VCaP (cell line): ENCODE measurements at regions not wholly inside any gene's neighbourhood (a gene's known extent, or its start where the extent isn't known, plus 50 kb on each side); places are given as distances from the start of the nearest gene placed in this dataset.

Source experiments
- H3K27ac ChIP-seq: fragments of 450-650 bp; 2 replicates; pipeline ENCODE4 v1.5.1; 2017
- TF ChIP-seq, protein P1 (sequence below): fragments of 450-650 bp; conservative IDR thresholded peaks from 2 replicates; pipeline ENCODE4 v1.5.1; 2017; ENCODE audit warnings: mild to moderate bottlenecking, moderate library complexity

DNA sequence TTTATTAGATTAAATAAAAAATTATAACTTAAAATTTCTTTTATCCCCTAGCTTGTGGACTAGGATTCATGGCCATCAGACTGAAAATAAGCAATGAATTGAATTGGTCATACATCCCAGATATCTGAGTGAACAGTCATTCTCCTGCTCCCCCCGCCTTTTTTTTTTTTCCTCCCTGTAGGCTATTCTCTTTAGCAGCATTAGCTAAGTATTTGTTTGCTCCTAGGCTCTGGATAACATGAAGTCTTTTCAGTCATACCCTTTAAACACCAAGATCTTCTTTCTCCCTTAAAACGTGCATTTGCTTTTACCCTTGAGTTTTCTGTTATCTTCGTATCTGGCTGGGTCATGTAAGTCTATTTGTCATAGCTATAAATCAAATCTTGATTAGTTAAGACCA is 866.7 kb upstream of the SPRY2 start:
- H3K27ac ChIP-seq: peak overlapping the region; percentile 65; the same call in 1 of the 2 replicates
- TF ChIP-seq, protein P1, sequence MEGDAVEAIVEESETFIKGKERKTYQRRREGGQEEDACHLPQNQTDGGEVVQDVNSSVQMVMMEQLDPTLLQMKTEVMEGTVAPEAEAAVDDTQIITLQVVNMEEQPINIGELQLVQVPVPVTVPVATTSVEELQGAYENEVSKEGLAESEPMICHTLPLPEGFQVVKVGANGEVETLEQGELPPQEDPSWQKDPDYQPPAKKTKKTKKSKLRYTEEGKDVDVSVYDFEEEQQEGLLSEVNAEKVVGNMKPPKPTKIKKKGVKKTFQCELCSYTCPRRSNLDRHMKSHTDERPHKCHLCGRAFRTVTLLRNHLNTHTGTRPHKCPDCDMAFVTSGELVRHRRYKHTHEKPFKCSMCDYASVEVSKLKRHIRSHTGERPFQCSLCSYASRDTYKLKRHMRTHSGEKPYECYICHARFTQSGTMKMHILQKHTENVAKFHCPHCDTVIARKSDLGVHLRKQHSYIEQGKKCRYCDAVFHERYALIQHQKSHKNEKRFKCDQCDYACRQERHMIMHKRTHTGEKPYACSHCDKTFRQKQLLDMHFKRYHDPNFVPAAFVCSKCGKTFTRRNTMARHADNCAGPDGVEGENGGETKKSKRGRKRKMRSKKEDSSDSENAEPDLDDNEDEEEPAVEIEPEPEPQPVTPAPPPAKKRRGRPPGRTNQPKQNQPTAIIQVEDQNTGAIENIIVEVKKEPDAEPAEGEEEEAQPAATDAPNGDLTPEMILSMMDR: no peak

DNA sequence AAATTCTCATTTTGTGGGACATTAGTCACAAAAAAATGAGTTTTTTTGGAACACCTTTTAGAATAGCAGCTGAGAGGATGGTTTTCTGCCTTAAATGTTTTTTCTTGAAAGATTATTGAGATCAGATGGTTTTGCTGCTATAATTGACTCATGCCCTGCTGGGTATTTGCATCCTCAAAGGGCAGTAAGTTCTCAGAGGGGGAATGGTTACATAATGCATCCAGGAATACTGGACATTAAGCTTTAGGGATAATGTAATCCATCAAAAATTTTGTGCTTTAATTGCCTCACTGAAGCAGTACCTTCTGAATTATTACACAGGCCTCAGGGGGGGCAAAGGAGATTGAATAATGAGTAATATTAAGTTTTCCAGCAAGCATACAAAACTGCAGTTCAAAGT is 866.3 kb upstream of the SPRY2 start:
- TF ChIP-seq, protein P1: no peak

DNA sequence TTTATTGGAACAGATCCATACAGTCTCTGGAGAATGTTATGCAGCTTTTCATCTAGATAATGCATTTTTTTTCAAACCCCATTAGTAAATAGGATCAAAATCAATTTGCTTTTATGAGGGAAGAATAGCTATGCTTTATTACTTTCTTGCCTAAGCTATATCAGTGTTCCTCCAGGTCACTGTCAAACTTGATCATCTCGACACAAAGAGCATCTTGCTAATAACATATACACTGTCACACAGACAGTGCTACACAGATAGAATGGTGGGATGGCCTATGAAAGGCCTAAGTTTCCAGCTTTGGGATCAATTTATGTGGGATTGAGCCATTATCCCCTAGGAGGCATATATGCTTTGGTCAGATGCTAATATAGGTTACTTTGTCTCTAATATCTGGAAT is 862.9 kb upstream of the SPRY2 start:
- TF ChIP-seq, protein P1: no peak

More for the DNA sequence above, 866.3 kb upstream of the SPRY2 start:
- H3K27ac ChIP-seq: peak overlapping the region; percentile 65

DNA sequence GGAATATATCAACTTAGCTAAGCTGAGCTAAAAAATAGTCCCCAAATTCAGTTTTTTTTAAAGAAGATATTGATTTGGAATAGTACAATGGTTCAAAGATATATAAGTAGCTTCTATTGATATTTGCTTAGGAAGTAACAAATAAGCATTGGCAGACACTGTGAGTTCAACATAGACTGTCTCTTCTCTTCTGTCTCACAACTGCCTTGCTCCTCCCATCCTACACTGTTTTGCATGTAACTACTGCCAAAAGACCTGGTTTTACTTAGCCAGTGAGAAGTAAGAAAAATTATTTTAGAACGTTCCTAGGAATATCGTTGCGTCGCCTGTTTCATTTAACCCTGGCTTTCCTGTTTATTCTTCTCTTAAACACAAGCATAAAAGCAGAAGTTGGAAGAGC is 859.0 kb upstream of the SPRY2 start:
- H3K27ac ChIP-seq: peak overlapping the region; percentile 79
- TF ChIP-seq, protein P1: no peak

More for the DNA sequence above, 862.9 kb upstream of the SPRY2 start:
- H3K27ac ChIP-seq: no peak overlapping the region

DNA sequence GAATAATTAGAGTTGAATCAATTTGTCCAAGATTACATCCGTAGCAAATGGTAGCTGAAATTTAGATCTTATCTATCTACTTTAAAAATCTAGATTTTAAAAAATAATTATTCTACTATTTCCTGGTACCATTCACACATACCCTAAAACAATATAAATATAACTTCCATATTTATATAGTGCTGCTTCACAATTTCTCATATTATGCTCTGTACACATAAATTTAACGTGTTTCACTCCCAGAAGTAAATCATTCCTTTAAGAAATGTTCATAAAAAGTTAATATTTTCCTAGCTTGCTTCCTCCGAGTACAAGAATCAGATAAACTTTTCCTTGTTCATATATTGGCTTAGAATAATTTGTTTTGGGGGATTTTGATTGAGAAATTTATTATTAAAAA is 857.0 kb upstream of the SPRY2 start:
- TF ChIP-seq, protein P1: no peak
- H3K27ac ChIP-seq: peak overlapping the region; percentile 79

DNA sequence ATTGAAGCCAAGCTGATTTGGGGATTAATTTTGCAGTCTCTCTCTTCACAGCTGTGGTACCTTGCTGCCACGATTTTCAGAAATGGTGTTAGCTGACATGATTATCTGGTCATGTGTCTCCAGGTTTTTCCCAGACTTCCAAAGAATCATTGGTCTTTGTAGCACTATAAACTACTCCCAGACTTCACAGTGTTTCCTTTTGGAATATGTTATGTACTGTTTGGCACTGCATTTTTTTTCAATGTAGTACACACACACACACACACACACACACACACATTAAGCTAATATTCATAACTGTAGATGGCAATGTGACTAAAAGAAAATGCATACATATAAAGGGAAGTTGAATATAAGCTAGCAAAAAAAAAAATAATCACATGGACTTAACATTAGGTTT is 856.6 kb upstream of the SPRY2 start:
- TF ChIP-seq, protein P1: no peak
- peak overlapping the region; percentile 79 for H3K27ac ChIP-seq

DNA sequence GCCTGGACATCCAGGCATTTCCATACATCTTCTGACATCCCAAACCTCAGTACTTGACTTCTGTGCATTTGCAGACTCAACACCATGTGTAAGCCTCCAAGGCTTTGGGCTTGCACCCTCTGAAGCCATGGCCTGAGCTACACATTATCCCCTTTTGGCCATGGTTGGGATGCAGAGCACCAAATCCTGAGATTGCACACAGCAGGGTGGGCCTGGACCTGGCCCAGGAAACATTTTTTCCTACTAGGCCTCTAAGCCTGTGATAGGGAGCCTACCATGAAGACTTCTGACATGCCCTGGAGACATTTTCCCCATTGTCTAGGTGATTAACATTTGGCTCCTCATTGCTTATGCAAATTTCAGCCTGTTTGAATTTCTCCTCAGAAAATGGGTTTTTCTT is 853.4 kb upstream of the SPRY2 start:
- no peak overlapping the region for H3K27ac ChIP-seq
- TF ChIP-seq, protein P1: no peak
